Caco-2 (cell line): ENCODE measurements at regions not wholly inside any gene's neighbourhood (a gene's known extent, or its start where the extent isn't known, plus 50 kb on each side); places are given as distances from the start of the nearest gene placed in this dataset.

Experiments
- BruUV-seq: library from RNA; stranded (reverse); fragments of 400-500 nt; replicated peaks from 2 replicates; lab custom pipeline; 2021; lab: Mats Ljungman, UMichigan
- CTCF ChIA-PET: fragments of 300-600 bp; sonication (Branson Sonifier 250); formaldehyde crosslinking; loops from one replicate; lab custom pipeline; 2022; ENCODE audit warnings: antibody characterized with exemption; lab: Charles Lee
- POLR2A ChIA-PET: fragments of 300-600 bp; sonication (Branson Sonifier 250); formaldehyde crosslinking; loops from one replicate; lab custom pipeline; 2022; ENCODE audit warnings: antibody characterized with exemption; lab: Charles Lee
- DNase-seq, 2 experiments: peaks; one replicate each; pipeline versions ENCODE4 v3.0.0 to v3.0.0-alpha.2; 2020 to 2022
- H3K27me3 ChIP-seq: replicated peaks from 2 replicates; pipeline ENCODE4 v1.6.0; 2011; ENCODE audit warnings: low read length; ENCODE audit not compliant: control insufficient read depth, insufficient read depth
- H3K36me3 ChIP-seq: 2 replicates; pipeline ENCODE4 v1.5.1; 2011; ENCODE audit warnings: low read length; ENCODE audit not compliant: control insufficient read depth, insufficient read depth
- H3K4me1 ChIP-seq: fragments of 250-450 bp; sonication (Bioruptor Pico); 2 replicates; pipeline ENCODE4 v1.5.1; 2020; ENCODE audit warnings: mild to moderate bottlenecking
- H3K4me3 ChIP-seq: 2 replicates; pipeline ENCODE4 v1.5.1; 2011; ENCODE audit warnings: low read depth, mild to moderate bottlenecking, control low read depth, low read length
- H3K9me3 ChIP-seq: fragments of 250-450 bp; sonication (Bioruptor Pico); 2 replicates; pipeline ENCODE4 v1.5.1; 2020; ENCODE audit warnings: mild to moderate bottlenecking, moderate library complexity
- H3K27ac Mint-ChIP-seq: one replicate; pipeline ENCODE4 v1.8.0; 2022; ENCODE audit warnings: mixed read lengths; ENCODE audit not compliant: unreplicated experiment
- H3K27me3 Mint-ChIP-seq: one replicate; pipeline ENCODE4 v1.8.0; 2022; ENCODE audit warnings: mixed read lengths; ENCODE audit not compliant: insufficient read depth, unreplicated experiment
- H3K36me3 Mint-ChIP-seq: one replicate; pipeline ENCODE4 v1.8.0; 2022; ENCODE audit warnings: mild to moderate bottlenecking, mixed read lengths; ENCODE audit not compliant: insufficient read depth, unreplicated experiment
- H3K4me1 Mint-ChIP-seq: one replicate; pipeline ENCODE4 v1.8.0; 2022; ENCODE audit warnings: low read depth, mixed read lengths; ENCODE audit not compliant: unreplicated experiment
- H3K4me3 Mint-ChIP-seq: one replicate; pipeline ENCODE4 v1.8.0; 2022; ENCODE audit warnings: mild to moderate bottlenecking, moderate library complexity, mixed read lengths; ENCODE audit not compliant: unreplicated experiment
- H3K9me3 Mint-ChIP-seq: one replicate; pipeline ENCODE4 v1.8.0; 2022; ENCODE audit warnings: mixed read lengths; ENCODE audit not compliant: unreplicated experiment
- intact Hi-C: fragments of 100-400 bp; cut with micrococcal nuclease; formaldehyde crosslinking; loops from one replicate; pipeline ENCODE4 v1.10.0; 2022; ENCODE audit not compliant: unreplicated experiment
- TF ChIP-seq, protein P1 (sequence below), 2 experiments: fragments of 200-600 bp in 1 of 2; IDR thresholded peaks; 1 replicate in 1 of 2; 2 replicates in 1 of 2; pipeline versions ENCODE4 v1.5.1 to v1.8.0; 2011 to 2022; ENCODE audit warnings: antibody characterized with exemption in 1 of 2, control low read depth in 1 of 2, inconsistent platforms in 1 of 2, low read depth in 1 of 2, low read length in 1 of 2, mild to moderate bottlenecking in 1 of 2, moderate library complexity in 1 of 2; ENCODE audit not compliant: insufficient read depth in 1 of 2, severe bottlenecking in 1 of 2, unreplicated experiment in 1 of 2

DNA sequence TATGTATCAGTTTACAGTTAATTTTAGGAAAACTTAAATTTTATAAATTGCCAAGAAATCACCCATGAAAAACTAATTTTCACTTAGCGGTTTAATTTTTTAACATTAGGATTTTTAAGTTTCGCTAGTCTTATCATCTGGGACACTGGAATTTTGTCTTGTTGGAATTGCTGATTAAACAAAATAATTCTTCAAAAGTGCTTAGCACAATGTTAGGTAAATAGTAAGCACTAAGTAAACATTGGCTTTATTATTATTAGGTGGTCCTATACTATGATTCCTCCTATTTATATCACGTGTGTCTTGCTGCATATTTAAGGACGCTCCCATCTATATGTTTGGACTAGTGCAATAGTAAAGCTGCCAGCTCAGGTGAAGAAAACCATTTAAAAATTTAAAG is 54.6 kb upstream of the MAP4K3 start:
- Histone ChIP-seq H3K4me3 (no peak overlapping the region), H3K4me1 (peaks cover 8% of the 10 kb centered on the region; the same call in 1 of the 2 replicates), H3K9me3 (no peaks in the 10 kb centered on the region), H3K27me3 (no peaks in the 10 kb centered on the region), H3K36me3 (no peaks in the 10 kb centered on the region)
- Mint-ChIP-seq H3K4me1 (peaks cover 10% of the 10 kb centered on the region), H3K27me3 (no peaks in the 10 kb centered on the region), H3K27ac (no peak overlapping the region), H3K4me3 (no peak overlapping the region), H3K9me3 (no peaks in the 10 kb centered on the region), H3K36me3 (no peaks in the 10 kb centered on the region)
- no TSS peak for BruUV-seq
- TF ChIP-seq, protein P1, sequence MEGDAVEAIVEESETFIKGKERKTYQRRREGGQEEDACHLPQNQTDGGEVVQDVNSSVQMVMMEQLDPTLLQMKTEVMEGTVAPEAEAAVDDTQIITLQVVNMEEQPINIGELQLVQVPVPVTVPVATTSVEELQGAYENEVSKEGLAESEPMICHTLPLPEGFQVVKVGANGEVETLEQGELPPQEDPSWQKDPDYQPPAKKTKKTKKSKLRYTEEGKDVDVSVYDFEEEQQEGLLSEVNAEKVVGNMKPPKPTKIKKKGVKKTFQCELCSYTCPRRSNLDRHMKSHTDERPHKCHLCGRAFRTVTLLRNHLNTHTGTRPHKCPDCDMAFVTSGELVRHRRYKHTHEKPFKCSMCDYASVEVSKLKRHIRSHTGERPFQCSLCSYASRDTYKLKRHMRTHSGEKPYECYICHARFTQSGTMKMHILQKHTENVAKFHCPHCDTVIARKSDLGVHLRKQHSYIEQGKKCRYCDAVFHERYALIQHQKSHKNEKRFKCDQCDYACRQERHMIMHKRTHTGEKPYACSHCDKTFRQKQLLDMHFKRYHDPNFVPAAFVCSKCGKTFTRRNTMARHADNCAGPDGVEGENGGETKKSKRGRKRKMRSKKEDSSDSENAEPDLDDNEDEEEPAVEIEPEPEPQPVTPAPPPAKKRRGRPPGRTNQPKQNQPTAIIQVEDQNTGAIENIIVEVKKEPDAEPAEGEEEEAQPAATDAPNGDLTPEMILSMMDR (IDR thresholded peaks at IDR 0.05; ENCODE audit: insufficient read depth in 1 of 2, low read depth in 1 of 2, low read length in 1 of 2, severe bottlenecking in 1 of 2, unreplicated experiment in 1 of 2), result no peak
- ChIA-PET CTCF (no interaction called here), POLR2A (no interaction called here)
- DNase-seq, result no peak
- intact Hi-C loops, result no loop called here

DNA sequence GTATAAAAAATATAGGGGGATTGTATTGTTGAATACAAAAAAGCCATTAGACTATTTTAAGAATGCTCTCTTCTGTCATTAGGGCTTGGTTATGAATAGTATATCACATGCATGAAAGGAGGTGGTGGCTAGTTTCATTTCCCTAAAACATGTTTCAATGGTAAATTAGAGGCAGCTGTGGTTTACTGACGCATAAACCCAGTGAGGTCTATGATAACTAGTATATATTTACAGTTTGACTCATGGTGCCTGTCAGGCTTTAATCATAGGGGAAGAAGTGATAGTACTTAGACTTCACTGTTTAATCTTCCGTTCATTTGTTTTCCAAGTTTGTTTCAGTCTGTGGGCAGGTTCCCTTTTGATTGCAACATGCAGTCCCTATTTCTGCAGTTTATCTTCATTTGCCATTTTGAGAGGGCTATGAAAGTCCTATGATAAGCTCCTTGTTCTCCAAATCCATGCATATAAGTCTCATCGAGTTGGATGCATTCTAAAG is 55.1 kb upstream of the MAP4K3 start:
- no peaks in the 10 kb centered on the region for H3K36me3 ChIP-seq
- BruUV-seq, result no TSS peak
- Mint-ChIP-seq H3K27me3 (no peaks in the 10 kb centered on the region), H3K27ac (no peak overlapping the region), H3K9me3 (no peaks in the 10 kb centered on the region), H3K4me3 (no peak overlapping the region), H3K4me1 (peaks cover 10% of the 10 kb centered on the region), H3K36me3 (no peaks in the 10 kb centered on the region)
- no peaks in the 10 kb centered on the region for H3K9me3 ChIP-seq
- H3K4me1 ChIP-seq, result peaks cover 8% of the 10 kb centered on the region; the same call in 1 of the 2 replicates
- no peaks in the 10 kb centered on the region for H3K27me3 ChIP-seq
- TF ChIP-seq, protein P1 (IDR thresholded peaks at IDR 0.05; ENCODE audit: insufficient read depth in 1 of 2, low read depth in 1 of 2, low read length in 1 of 2, severe bottlenecking in 1 of 2, unreplicated experiment in 1 of 2), result no peak
- H3K4me3 ChIP-seq, result no peak overlapping the region
- ChIA-PET CTCF (no interaction called here), POLR2A (no interaction called here)
- intact Hi-C loops, result no loop called here
- DNase-seq, result peak in 1 of 2 experiments; percentile 23

- Mint-ChIP-seq H3K27me3 (no peaks in the 10 kb centered on the region), H3K4me1 (peaks cover 10% of the 10 kb centered on the region), H3K36me3 (no peaks in the 10 kb centered on the region), H3K4me3 (no peak overlapping the region), H3K9me3 (no peaks in the 10 kb centered on the region), H3K27ac (no peak overlapping the region)
- H3K27me3 ChIP-seq, result no peaks in the 10 kb centered on the region
- POLR2A ChIA-PET, result no interaction called here
- H3K36me3 ChIP-seq, result no peaks in the 10 kb centered on the region
- no TSS peak for BruUV-seq
- intact Hi-C loops, result no loop called here
- TF ChIP-seq, protein P1 (IDR thresholded peaks at IDR 0.05; ENCODE audit: insufficient read depth in 1 of 2, low read depth in 1 of 2, low read length in 1 of 2, severe bottlenecking in 1 of 2, unreplicated experiment in 1 of 2), result no peak
- DNase-seq, result no peak
- peaks cover 8% of the 10 kb centered on the region; the same call in 1 of the 2 replicates for H3K4me1 ChIP-seq
- CTCF ChIA-PET, result no interaction called here
- no peak overlapping the region for H3K4me3 ChIP-seq
- H3K9me3 ChIP-seq, result no peaks in the 10 kb centered on the region
Measured at GRCh38 chr2:39492716-39493115, 55.6 kb upstream of the MAP4K3 start.
